ENCODE measurements at regions not wholly inside any gene's neighbourhood (a gene's known extent, or its start where the extent isn't known, plus 50 kb on each side); places are given as distances from the start of the nearest gene placed in this dataset.

DNA sequence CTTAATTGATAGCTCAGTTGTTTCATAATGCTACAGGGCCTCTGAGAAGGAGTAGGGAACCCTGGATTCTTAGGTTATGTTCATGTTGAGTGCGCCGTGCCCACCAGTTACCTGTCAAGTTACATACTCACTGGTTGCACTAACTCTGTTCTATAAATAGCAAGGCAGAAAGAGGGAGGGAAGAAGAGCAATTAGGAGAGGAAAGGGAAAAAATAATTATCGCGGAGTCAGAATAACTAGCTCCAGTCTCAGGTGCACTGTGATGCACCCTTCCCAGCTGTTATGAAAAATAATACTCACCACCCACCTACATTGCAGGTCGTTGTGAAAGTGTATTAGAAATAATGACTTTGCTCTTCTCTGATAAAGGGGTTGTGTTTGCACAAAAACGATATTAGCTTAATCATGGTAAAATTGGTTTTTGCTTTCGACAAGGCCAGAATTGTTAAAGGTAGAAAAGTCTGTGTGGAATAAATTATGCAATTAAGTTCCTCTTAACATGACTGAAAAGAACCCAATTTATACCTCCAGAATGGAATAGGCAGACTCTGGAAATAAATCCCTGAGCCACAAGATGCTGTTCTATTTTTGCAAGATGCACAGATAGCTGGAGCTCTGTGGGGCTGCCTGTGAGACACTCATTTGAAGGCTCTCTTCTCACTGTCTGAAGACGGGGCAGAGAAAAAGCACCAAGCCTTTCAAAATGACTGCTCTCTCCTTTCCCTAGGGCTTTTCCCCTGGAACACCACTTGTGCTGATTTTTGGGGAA is 137.6 kb upstream of the PITRM1 start:
- Mint-ChIP-seq H3K36me3 (ENCODE audit: low read depth) (no peaks in the 10 kb centered on the region), H3K27ac (no peak overlapping the region), H3K4me3 (no peak overlapping the region), H3K27me3 (ENCODE audit: low read depth) (peaks cover 42% of the 10 kb centered on the region), H3K4me1 (ENCODE audit: low read depth) (no peaks in the 10 kb centered on the region), H3K9me3 (no peaks in the 10 kb centered on the region)
- DNase-seq (ENCODE audit: low spot score): no peak

DNA sequence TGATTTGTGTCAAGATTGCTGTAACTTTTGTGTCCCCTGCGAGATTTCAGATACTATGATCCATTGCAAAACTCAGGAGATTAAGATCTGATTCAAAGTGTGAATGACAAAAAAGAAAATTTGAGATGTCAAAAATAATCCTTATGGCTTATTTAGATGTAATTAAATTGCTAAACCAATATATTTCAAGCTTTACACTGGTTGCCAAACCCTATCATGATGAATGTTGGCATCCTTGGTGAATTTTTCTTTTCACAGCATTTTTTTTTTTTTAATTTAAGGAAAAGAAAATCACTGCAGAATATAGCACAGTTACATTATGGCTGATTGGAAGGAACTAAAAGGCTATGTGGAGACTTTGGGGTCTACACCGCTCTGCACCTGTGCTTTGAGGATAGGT is 133.5 kb upstream of the PITRM1 start:
- Mint-ChIP-seq H3K36me3 (ENCODE audit: low read depth) (no peaks in the 10 kb centered on the region), H3K27ac (no peak overlapping the region), H3K4me3 (no peak overlapping the region), H3K27me3 (ENCODE audit: low read depth) (peaks cover 18% of the 10 kb centered on the region), H3K9me3 (no peaks in the 10 kb centered on the region), H3K4me1 (ENCODE audit: low read depth) (no peaks in the 10 kb centered on the region)
- no peak for DNase-seq (ENCODE audit: low spot score)

DNA sequence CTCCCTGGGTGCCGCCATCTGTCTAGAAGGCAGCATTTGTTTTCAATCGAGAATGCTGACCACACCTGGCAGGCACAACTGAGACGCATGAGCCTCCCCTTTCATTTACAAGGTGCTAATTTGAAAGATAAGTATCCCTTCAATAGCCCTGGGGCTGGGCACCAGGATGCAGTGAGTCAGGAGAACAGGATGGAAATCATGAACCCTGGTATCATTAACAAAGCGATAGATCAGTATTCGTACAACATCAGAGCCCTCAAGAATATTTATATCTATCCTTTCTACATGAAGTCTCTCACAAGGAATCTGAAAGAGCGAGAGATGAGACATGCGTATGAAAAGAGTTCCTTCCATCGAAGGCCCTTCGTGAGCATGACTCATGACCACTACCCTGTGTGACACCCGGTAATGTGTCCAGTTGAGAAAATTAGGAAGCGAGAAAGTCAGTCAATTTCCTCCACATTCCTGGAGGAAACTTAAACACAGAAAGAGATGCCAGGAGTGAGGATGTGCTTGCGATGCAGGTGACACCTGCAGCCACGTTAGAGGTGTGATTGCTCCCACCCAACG is 123.1 kb upstream of the PITRM1 start:
- Mint-ChIP-seq H3K27me3 (ENCODE audit: low read depth) (peaks cover 5% of the 10 kb centered on the region), H3K27ac (no peak overlapping the region), H3K4me1 (ENCODE audit: low read depth) (no peaks in the 10 kb centered on the region), H3K36me3 (ENCODE audit: low read depth) (no peaks in the 10 kb centered on the region), H3K4me3 (no peak overlapping the region), H3K9me3 (no peaks in the 10 kb centered on the region)
- no peak for DNase-seq (ENCODE audit: low spot score)

DNA sequence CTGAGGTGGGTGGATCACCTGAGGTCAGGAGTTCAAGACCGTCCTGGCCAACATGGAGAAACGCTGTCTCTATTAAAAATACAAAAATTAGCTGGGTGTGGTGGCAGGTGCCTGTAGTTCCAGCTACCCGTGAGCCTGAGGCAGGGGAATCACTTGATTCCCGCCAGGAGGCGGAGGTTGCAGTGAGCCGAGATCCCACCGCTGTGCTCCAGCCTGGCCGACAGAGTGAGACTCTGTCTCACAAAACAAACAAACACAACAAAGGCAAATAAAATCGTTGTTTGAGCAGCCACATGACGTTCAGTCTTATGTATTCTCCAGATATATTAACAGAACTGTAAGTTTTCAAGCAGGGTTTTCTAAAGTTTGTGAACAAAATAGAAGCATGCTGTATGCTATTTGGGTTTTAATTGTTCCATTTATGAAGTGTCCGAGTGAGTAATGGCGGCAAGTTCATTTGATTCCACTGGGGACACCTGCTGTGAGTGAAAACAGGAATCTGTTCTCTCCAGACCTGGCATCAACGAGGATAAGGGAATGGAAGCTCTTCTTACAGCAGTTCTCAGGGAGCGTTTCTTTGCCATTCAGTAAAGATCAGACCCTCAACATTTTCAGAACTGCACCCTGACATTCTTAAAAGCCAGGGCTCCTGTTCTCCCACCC is 122.5 kb upstream of the PITRM1 start:
- Mint-ChIP-seq H3K36me3 (ENCODE audit: low read depth) (no peaks in the 10 kb centered on the region), H3K27ac (no peak overlapping the region), H3K9me3 (no peaks in the 10 kb centered on the region)

DNA sequence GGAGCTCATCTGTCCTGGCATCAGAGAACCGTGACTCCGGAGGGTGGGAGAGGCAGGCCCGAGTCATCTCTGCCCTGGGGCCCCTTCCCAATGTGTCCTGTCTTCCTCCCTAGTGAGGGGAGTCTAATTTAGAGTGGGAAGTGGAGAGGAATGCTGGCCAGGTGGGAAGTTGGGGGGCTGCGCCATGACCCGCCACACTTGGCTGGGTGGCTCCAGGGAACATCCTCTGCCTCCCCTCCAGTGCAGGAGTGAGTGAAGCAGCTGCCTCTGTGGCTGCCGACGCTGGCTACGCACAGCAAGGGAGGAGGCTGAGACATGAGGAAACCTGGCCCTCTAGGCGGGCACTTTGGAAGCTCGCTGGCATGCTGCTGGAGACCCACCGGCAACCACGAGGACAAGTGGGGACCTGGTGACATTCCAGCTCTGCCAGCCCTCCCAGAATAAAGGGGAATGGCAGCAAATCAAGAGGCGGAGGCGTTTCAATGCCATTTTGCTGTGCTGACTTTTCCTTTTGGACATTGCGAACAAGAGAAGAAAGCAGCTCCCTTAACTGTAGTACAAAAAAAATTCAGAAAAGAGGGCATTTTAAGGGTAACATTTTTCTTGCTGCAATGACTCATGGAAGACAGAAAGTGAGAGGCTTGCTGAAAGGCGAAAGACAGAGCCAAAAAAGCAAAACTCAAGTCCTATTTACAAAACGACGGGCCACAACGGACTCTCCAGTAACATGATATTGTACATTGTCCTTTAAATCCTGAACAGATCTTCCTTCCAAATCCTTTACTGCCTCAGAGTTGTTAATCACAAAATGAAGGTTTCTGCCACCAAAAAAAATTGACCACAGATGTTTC is 121.2 kb upstream of the PITRM1 start:
- no peak for DNase-seq (ENCODE audit: low spot score)
- H3K4me3 Mint-ChIP-seq: no peak overlapping the region
- H3K4me1 Mint-ChIP-seq (ENCODE audit: low read depth): no peaks in the 10 kb centered on the region
- H3K27ac Mint-ChIP-seq: no peak overlapping the region
- H3K36me3 Mint-ChIP-seq (ENCODE audit: low read depth): no peaks in the 10 kb centered on the region
- no peaks in the 10 kb centered on the region for H3K9me3 Mint-ChIP-seq
- peaks cover 5% of the 10 kb centered on the region for H3K27me3 Mint-ChIP-seq (ENCODE audit: low read depth)

More for the DNA sequence above, 122.5 kb upstream of the PITRM1 start:
- no peak overlapping the region for H3K4me3 Mint-ChIP-seq
- peaks cover 5% of the 10 kb centered on the region for H3K27me3 Mint-ChIP-seq (ENCODE audit: low read depth)
- H3K4me1 Mint-ChIP-seq (ENCODE audit: low read depth): no peaks in the 10 kb centered on the region
- no peak for DNase-seq (ENCODE audit: low spot score)

DNA sequence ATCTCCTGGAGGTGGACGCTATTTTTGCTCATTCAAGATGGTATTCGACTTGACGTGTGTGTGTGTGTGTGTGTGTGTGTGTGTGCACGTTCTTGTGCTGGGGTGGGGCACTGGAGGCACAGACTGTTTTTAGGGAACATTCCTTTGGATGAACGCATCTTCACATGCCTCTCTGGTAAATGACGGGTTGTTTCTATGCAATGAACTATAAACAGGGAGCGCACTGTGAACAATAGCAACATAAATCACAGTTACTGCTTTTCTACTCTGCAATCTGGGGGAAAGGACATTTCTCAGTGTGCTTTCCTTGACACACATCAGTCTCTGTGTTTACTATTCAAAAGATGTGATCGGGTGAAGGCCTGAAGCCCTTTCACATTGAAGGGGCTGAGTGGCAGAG is 120.1 kb upstream of the PITRM1 start:
- no peak for DNase-seq (ENCODE audit: low spot score)
- no peaks in the 10 kb centered on the region for H3K9me3 Mint-ChIP-seq
- H3K36me3 Mint-ChIP-seq (ENCODE audit: low read depth): no peaks in the 10 kb centered on the region
- H3K4me1 Mint-ChIP-seq (ENCODE audit: low read depth): no peaks in the 10 kb centered on the region
- H3K27ac Mint-ChIP-seq: no peak overlapping the region
- no peak overlapping the region for H3K4me3 Mint-ChIP-seq
- H3K27me3 Mint-ChIP-seq (ENCODE audit: low read depth): peaks cover 5% of the 10 kb centered on the region

DNA sequence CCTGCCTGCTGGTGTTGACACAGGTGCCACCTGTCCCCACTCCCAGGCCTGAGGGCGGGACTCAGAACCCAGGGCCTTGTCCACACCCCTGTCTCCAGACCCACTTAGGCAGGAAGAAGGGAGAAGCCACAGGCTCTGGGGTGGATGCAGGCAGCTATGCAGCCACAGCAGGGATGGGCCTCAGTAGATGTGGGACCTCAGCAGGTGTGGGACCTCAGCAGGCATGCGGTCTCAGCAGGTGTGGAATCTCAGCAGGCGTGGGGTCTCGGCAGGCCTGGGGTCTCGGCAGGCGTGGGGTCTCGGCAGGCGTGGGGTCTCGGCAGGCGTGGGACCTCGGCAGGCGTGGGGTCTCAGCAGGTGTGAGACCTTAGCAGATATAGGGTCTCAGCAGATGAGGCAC is 118.0 kb upstream of the PITRM1 start:
- Mint-ChIP-seq H3K4me3 (no peak overlapping the region), H3K27me3 (ENCODE audit: low read depth) (peaks cover 5% of the 10 kb centered on the region), H3K9me3 (no peaks in the 10 kb centered on the region), H3K36me3 (ENCODE audit: low read depth) (no peaks in the 10 kb centered on the region), H3K4me1 (ENCODE audit: low read depth) (no peaks in the 10 kb centered on the region), H3K27ac (no peak overlapping the region)
- DNase-seq (ENCODE audit: low spot score): no peak

DNA sequence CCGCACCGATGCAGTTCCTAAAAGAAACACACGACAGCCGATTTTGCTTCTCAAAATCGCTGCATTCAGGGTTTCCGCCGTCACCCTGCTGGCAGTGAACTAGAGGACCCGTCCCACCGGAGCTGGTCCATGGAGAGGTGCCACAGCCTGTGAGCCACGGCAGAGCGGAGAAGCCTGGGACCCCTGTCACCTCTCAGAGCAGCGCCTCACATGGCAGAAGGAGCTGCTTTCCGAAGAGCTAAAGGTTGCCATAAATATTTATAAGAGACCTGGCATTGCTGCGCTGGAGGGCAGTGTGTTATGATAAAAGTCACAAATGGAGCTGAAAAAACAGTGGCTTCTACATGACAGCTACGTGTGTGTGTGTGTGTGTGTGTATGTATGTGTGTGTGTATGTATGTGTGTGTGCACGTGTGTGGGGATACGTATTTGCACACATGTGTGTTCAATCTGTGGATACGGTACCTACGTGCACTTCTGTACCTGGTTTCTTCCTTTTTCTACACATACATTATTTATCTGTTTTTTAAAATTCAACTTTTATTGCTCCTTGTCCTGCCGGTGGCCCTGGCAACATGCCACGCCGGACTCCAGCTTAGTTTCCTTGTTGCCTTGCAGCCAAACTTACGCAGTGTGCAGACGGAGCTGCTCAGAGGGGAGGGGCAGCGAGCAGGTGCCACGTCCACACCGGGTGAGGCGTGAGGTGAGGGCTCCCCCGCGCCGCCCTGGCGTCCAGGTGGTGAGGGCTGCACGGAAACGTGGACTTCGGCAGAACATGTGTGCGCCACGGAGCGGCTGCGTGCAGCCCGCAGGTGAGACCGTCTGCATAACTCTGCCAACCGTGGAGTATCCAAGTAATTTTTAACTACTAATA is 115.2 kb upstream of the PITRM1 start:
- no peak overlapping the region for H3K4me3 Mint-ChIP-seq
- H3K9me3 Mint-ChIP-seq: no peaks in the 10 kb centered on the region
- no peak overlapping the region for H3K27ac Mint-ChIP-seq
- no peak for DNase-seq (ENCODE audit: low spot score)
- H3K36me3 Mint-ChIP-seq (ENCODE audit: low read depth): no peaks in the 10 kb centered on the region
- H3K27me3 Mint-ChIP-seq (ENCODE audit: low read depth): peaks cover 4% of the 10 kb centered on the region
- H3K4me1 Mint-ChIP-seq (ENCODE audit: low read depth): no peaks in the 10 kb centered on the region

DNA sequence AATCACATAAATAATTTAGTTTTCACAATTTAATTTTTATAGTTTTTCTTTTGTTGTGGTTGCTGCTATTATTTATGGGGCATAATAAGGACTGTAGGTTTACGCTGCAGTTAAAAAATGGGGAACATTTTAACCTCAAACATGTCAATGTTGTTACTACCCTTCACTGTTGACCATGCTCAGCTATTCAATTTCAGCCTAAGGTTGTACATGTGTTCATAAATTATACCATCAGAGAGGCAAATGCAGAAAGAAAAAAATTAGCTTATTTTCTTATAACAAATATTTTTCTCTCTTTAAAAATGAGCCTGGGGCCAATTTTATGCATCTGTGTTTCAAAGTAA is 110.1 kb upstream of the PITRM1 start:
- no peak for DNase-seq (ENCODE audit: low spot score)
- H3K4me3 Mint-ChIP-seq: no peak overlapping the region
- H3K27me3 Mint-ChIP-seq (ENCODE audit: low read depth): peaks cover 24% of the 10 kb centered on the region
- H3K4me1 Mint-ChIP-seq (ENCODE audit: low read depth): no peaks in the 10 kb centered on the region
- no peak overlapping the region for H3K27ac Mint-ChIP-seq
- H3K9me3 Mint-ChIP-seq: no peaks in the 10 kb centered on the region
- H3K36me3 Mint-ChIP-seq (ENCODE audit: low read depth): no peaks in the 10 kb centered on the region

DNA sequence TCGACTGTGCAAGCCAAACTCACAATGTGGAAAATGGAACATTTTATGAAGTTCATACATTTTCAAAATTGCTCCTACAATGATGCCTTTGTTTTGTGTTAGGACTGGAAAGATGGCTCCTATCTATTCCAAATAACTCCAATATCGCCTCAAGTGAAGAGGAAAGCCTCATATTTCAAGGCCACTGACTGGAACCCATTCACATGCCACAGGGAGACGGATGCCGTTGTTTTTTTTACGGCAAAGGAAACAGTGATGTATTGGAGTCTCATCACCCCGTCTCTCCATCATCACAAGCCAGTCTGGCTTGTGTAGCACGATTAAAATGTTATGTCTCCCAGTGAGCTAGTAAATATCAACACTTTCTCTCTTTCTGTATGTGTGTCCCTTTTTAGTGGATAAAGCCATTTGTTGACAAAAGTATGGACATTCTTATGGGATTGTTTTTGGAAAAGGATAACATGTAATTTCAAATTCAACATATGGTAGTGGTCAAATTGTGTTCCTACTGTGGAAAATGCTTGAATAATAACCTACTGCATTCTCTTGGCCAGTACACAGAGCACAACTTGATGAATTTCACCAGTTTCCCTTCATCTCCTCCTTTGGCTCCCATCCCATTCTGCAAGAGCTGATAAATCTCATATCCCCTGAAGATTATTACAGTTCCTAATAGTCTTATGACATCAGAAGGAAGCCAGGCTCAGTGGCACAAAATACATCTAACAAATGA is 109.5 kb upstream of the PITRM1 start:
- Mint-ChIP-seq H3K4me1 (ENCODE audit: low read depth) (no peaks in the 10 kb centered on the region), H3K27me3 (ENCODE audit: low read depth) (peaks cover 27% of the 10 kb centered on the region)

DNA sequence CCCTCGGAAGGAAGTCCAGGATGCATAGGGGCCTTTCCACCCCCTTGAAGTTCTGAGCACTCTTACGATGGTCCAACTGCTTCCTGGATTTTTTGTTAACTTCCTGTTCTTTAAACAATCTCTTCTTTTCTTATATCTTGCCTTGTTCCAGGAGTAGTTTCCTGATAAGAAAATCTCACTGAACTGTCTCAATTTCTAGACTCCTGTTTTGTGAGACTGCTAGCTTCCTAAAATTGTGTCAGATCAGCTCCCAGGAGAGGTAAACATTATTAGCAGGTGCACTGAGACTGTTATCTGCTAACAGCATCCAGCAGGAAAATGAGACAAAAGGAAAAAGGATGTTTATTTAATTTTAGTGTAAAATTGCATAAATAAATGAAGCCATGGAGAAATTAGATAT is 106.2 kb upstream of the PITRM1 start:
- H3K9me3 Mint-ChIP-seq: no peaks in the 10 kb centered on the region
- no peak for DNase-seq (ENCODE audit: low spot score)
- H3K27ac Mint-ChIP-seq: no peak overlapping the region
- no peaks in the 10 kb centered on the region for H3K36me3 Mint-ChIP-seq (ENCODE audit: low read depth)
- no peak overlapping the region for H3K4me3 Mint-ChIP-seq
- H3K27me3 Mint-ChIP-seq (ENCODE audit: low read depth): peaks cover 29% of the 10 kb centered on the region
- no peaks in the 10 kb centered on the region for H3K4me1 Mint-ChIP-seq (ENCODE audit: low read depth)

More for the DNA sequence above, 109.5 kb upstream of the PITRM1 start:
- Mint-ChIP-seq H3K9me3 (no peaks in the 10 kb centered on the region), H3K36me3 (ENCODE audit: low read depth) (no peaks in the 10 kb centered on the region), H3K4me3 (no peak overlapping the region), H3K27ac (no peak overlapping the region)
- no peak for DNase-seq (ENCODE audit: low spot score)

DNA sequence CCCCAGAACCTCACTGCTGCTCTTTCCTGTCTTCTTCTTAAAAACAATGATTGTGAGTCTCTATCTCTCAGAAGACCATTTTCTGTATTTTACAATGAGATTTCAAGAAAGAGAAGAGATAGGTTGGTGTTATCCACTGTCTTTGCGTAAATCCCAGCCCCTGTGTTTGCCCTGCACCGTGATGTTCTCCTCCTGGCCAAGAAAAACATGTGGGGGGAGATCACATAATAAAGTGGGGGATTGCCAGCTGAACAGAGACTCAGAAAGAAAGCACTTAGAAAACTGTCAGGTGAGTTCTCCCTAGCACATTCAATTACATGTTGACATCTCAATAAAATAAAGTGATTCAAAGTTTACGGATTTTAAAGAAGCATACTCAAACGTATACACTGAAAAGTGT is 105.0 kb upstream of the PITRM1 start:
- Mint-ChIP-seq H3K4me3 (no peak overlapping the region), H3K4me1 (ENCODE audit: low read depth) (no peaks in the 10 kb centered on the region), H3K9me3 (no peaks in the 10 kb centered on the region), H3K27ac (no peak overlapping the region), H3K36me3 (ENCODE audit: low read depth) (no peaks in the 10 kb centered on the region), H3K27me3 (ENCODE audit: low read depth) (peaks cover 29% of the 10 kb centered on the region)
- DNase-seq (ENCODE audit: low spot score): no peak

DNA sequence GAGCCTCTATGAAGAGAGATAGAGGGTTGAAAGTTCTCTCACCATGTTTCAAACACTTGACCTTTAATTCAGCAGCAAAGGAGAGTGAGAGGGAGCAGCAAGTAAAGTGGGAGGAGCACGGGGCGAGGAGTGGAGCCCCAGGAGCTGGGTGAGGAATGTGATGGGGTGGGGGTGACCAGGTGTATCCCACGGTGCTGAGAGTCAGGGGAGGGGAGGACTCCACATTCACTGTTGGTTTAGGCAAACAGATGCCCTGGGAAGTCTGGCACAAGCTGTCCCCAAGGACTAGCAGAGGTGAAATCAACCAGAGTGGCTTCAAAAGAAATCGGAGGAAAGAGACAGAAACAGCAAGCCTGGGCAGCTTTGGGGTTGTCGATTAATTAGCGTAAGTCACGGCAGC is 101.8 kb upstream of the PITRM1 start:
- Mint-ChIP-seq H3K9me3 (no peaks in the 10 kb centered on the region), H3K4me1 (ENCODE audit: low read depth) (no peaks in the 10 kb centered on the region), H3K27ac (no peak overlapping the region), H3K27me3 (ENCODE audit: low read depth) (peaks cover 26% of the 10 kb centered on the region), H3K4me3 (no peak overlapping the region), H3K36me3 (ENCODE audit: low read depth) (no peaks in the 10 kb centered on the region)
- DNase-seq (ENCODE audit: low spot score): no peak
